Neural cell (in vitro differentiated cells): ENCODE measurements at regions not wholly inside any gene's neighbourhood (a gene's known extent, or its start where the extent isn't known, plus 50 kb on each side); places are given as distances from the start of the nearest gene placed in this dataset.

Experiments used
- H2AFZ ChIP-seq: fragments of 200-600, 300-800 bp; sonication (generic), shearing (Covaris generic); 2 replicates; pipeline ENCODE4 v1.6.0; 2014; ENCODE audit warnings: low read depth, mild to moderate bottlenecking, antibody characterized with exemption, low read length, moderate library complexity
- H3F3A ChIP-seq: fragments of 200-600 bp; shearing (Covaris generic); 2 replicates; pipeline ENCODE4 v1.6.1; 2016; ENCODE audit warnings: mild to moderate bottlenecking, moderate library complexity, mixed read lengths, antibody characterized with exemption, low read length; ENCODE audit not compliant: insufficient read depth, poor library complexity, severe bottlenecking
- H3K27ac ChIP-seq: fragments of 200-600, 300-800 bp; sonication (generic), shearing (Covaris generic); 2 replicates; pipeline ENCODE4 v1.5.1; 2014; ENCODE audit warnings: mild to moderate bottlenecking, low read length, moderate library complexity
- H3K27me3 ChIP-seq: fragments of 300-800, 200-600 bp; sonication (generic), shearing (Covaris generic); 2 replicates; pipeline ENCODE4 v1.6.0; 2014; ENCODE audit warnings: mild to moderate bottlenecking, low read depth, low read length, moderate library complexity; ENCODE audit not compliant: insufficient read depth
- H3K36me3 ChIP-seq: fragments of 300-800, 200-600 bp; sonication (generic), shearing (Covaris generic); 2 replicates; pipeline ENCODE4 v1.5.1; 2014; ENCODE audit warnings: mild to moderate bottlenecking, antibody characterized with exemption, low read length, moderate library complexity; ENCODE audit not compliant: insufficient read depth
- H3K4me2 ChIP-seq: fragments of 300-800, 200-600 bp; sonication (generic), shearing (Covaris generic); 2 replicates; pipeline ENCODE4 v1.6.0; 2014; ENCODE audit warnings: mild to moderate bottlenecking, low read length
- H3K4me3 ChIP-seq: fragments of 300-800, 200-600 bp; sonication (generic), shearing (Covaris generic); 2 replicates; pipeline ENCODE4 v1.5.1; 2014; ENCODE audit warnings: mild to moderate bottlenecking, low read length, moderate library complexity
- H3K79me2 ChIP-seq: fragments of 200-600 bp; shearing (Covaris generic); replicated peaks from 2 replicates; pipeline ENCODE4 v1.6.0; 2014; ENCODE audit warnings: mild to moderate bottlenecking, low read length, moderate library complexity; ENCODE audit not compliant: insufficient read depth
- H3K9ac ChIP-seq: fragments of 300-800, 200-600 bp; sonication (generic), shearing (Covaris generic); 2 replicates; pipeline ENCODE4 v1.6.1; 2016; ENCODE audit warnings: mild to moderate bottlenecking, low read length, mixed read lengths
- H3K9me2 ChIP-seq: fragments of 200-600 bp; shearing (Covaris generic); 2 replicates; pipeline ENCODE4 v1.6.1; 2016; ENCODE audit warnings: mild to moderate bottlenecking, low read length, mixed read lengths; ENCODE audit not compliant: insufficient read depth
- H3K9me3 ChIP-seq: fragments of 200-600, 300-800 bp; sonication (generic), shearing (Covaris generic); 2 replicates; pipeline ENCODE4 v1.6.1; 2016; ENCODE audit warnings: mild to moderate bottlenecking, mixed run types, low read length, moderate library complexity, mixed read lengths
- H4K20me1 ChIP-seq: fragments of 200-600 bp; shearing (Covaris generic); 2 replicates; pipeline ENCODE4 v1.6.1; 2016; ENCODE audit warnings: mild to moderate bottlenecking, mixed run types; ENCODE audit not compliant: insufficient read depth
- CTCF ChIP-seq: fragments of 450-650 bp; IDR thresholded peaks from 2 replicates; pipeline ENCODE4 v1.5.1; 2014; ENCODE audit warnings: antibody characterized with exemption, mild to moderate bottlenecking, moderate library complexity; ENCODE audit not compliant: poor library complexity, severe bottlenecking
- EP300 ChIP-seq: fragments of 450-650 bp; conservative IDR thresholded peaks from 2 replicates; pipeline ENCODE4 v1.6.1; 2014; ENCODE audit warnings: antibody characterized with exemption, mild to moderate bottlenecking, moderate library complexity; ENCODE audit not compliant: poor library complexity, severe bottlenecking
- EZH2 ChIP-seq: fragments of 200-600, 300-800 bp; shearing (Covaris generic), sonication (generic); IDR thresholded peaks from 2 replicates; pipeline ENCODE4 v1.6.1; 2014; ENCODE audit warnings: antibody characterized with exemption, low read length, borderline replicate concordance, mild to moderate bottlenecking; ENCODE audit not compliant: insufficient read depth, poor library complexity, severe bottlenecking
- MXI1 ChIP-seq: fragments of 450-650 bp; conservative IDR thresholded peaks from 2 replicates; pipeline ENCODE4 v1.6.1; 2014; ENCODE audit warnings: antibody characterized with exemption, mild to moderate bottlenecking; ENCODE audit not compliant: poor library complexity, severe bottlenecking
- POLR2AphosphoS5 ChIP-seq: IDR thresholded peaks from 2 replicates; pipeline ENCODE4 v1.6.1; 2012
- RAD21 ChIP-seq: fragments of 450-650 bp; conservative IDR thresholded peaks from 2 replicates; pipeline ENCODE4 v1.6.1; 2014; ENCODE audit warnings: antibody characterized with exemption, mild to moderate bottlenecking, moderate library complexity
- REST ChIP-seq: IDR thresholded peaks from 2 replicates; pipeline ENCODE4 v1.6.1; 2012; ENCODE audit warnings: borderline replicate concordance
- SMC3 ChIP-seq: fragments of 450-650 bp; conservative IDR thresholded peaks from 2 replicates; pipeline ENCODE4 v1.6.1; 2014; ENCODE audit warnings: antibody characterized with exemption, mild to moderate bottlenecking, moderate library complexity; ENCODE audit not compliant: poor library complexity
- TAF1 ChIP-seq: IDR thresholded peaks from 2 replicates; pipeline ENCODE4 v1.6.1; 2012; ENCODE audit warnings: low read depth

GRCh38 chr3:115525731-115526130, 97.6 kb upstream of the GAP43 start:
- no peak overlapping the region for H3K27ac ChIP-seq
- H3F3A ChIP-seq: no peaks in the 10 kb centered on the region
- H3K9me2 ChIP-seq: no peaks in the 10 kb centered on the region
- H3K27me3 ChIP-seq: no peaks in the 10 kb centered on the region
- no peak overlapping the region for H2AFZ ChIP-seq
- no peak overlapping the region for H3K4me2 ChIP-seq
- H3K4me3 ChIP-seq: no peak overlapping the region
- TF ChIP-seq POLR2AphosphoS5 (no peak), TAF1 (no peak), EP300 (no peak), RAD21 (no peak), EZH2 (no peak), SMC3 (no peak), CTCF (no peak), MXI1 (no peak), REST (no peak)
- no peaks in the 10 kb centered on the region for H3K36me3 ChIP-seq
- H3K9ac ChIP-seq: no peak overlapping the region
- no peaks in the 10 kb centered on the region for H4K20me1 ChIP-seq
- H3K79me2 ChIP-seq: no peaks in the 10 kb centered on the region
- H3K9me3 ChIP-seq: peaks cover 4% of the 10 kb centered on the region

- no peaks in the 10 kb centered on the region for H3K36me3 ChIP-seq
- no peak overlapping the region for H2AFZ ChIP-seq
- TF ChIP-seq TAF1 (no peak), EP300 (no peak), SMC3 (no peak), POLR2AphosphoS5 (no peak), REST (no peak), CTCF (no peak), EZH2 (no peak), RAD21 (no peak), MXI1 (no peak)
- no peaks in the 10 kb centered on the region for H4K20me1 ChIP-seq
- H3K27me3 ChIP-seq: no peaks in the 10 kb centered on the region
- H3K9me3 ChIP-seq: peaks cover 4% of the 10 kb centered on the region
- no peak overlapping the region for H3K4me2 ChIP-seq
- H3K9me2 ChIP-seq: no peaks in the 10 kb centered on the region
- H3K79me2 ChIP-seq: no peaks in the 10 kb centered on the region
- H3F3A ChIP-seq: no peaks in the 10 kb centered on the region
- H3K27ac ChIP-seq: no peak overlapping the region
- H3K9ac ChIP-seq: no peak overlapping the region
- H3K4me3 ChIP-seq: no peak overlapping the region
Observed at GRCh38 chr3:115533218-115533617, 90.1 kb upstream of the GAP43 start.
